Mesendoderm (in vitro differentiated cells): ENCODE measurements at regions not wholly inside any gene's neighbourhood (a gene's known extent, or its start where the extent isn't known, plus 50 kb on each side); places are given as distances from the start of the nearest gene placed in this dataset.

Source experiments
- DNase-seq: peaks from one replicate; pipeline ENCODE4 v3.0.0; 2013
- H2AK5ac ChIP-seq: 2 replicates; pipeline ENCODE4 v1.6.1; 2013; ENCODE audit warnings: low read length, inconsistent platforms
- H2BK120ac ChIP-seq: 2 replicates; pipeline ENCODE4 v1.6.1; 2013; ENCODE audit warnings: low read depth, mild to moderate bottlenecking, low read length, moderate library complexity, mixed read lengths
- H2BK15ac ChIP-seq: replicated peaks from 2 replicates; pipeline ENCODE4 v1.6.1; 2013; ENCODE audit warnings: low read depth, mild to moderate bottlenecking, moderate library complexity
- H2BK5ac ChIP-seq: 2 replicates; pipeline ENCODE4 v1.6.1; 2013; ENCODE audit warnings: low read length, inconsistent platforms
- H3K18ac ChIP-seq: 2 replicates; pipeline ENCODE4 v1.6.1; 2013; ENCODE audit warnings: mild to moderate bottlenecking, low read length, mixed read lengths
- H3K23ac ChIP-seq: one replicate; pipeline ENCODE4 v1.6.1; 2013; ENCODE audit warnings: low read length
- H3K27ac ChIP-seq: 2 replicates; pipeline ENCODE4 v1.5.1; 2013; ENCODE audit warnings: low read depth, mild to moderate bottlenecking, inconsistent platforms, low read length, moderate library complexity
- H3K27me3 ChIP-seq: 2 replicates; pipeline ENCODE4 v1.6.1; 2013; ENCODE audit warnings: low read length, control low read depth, mild to moderate bottlenecking, inconsistent platforms; ENCODE audit not compliant: insufficient read depth, poor library complexity
- H3K36me3 ChIP-seq: 2 replicates; pipeline ENCODE4 v1.6.1; 2013; ENCODE audit warnings: low read length, inconsistent platforms; ENCODE audit not compliant: control insufficient read depth, insufficient read depth
- H3K4ac ChIP-seq: one replicate; pipeline ENCODE4 v1.6.1; 2013; ENCODE audit warnings: low read depth, mild to moderate bottlenecking, low read length, moderate library complexity
- H3K4me1 ChIP-seq: 2 replicates; pipeline ENCODE4 v1.6.1; 2013; ENCODE audit warnings: low read depth, low read length, inconsistent platforms; ENCODE audit not compliant: control insufficient read depth
- H3K4me2 ChIP-seq: 2 replicates; pipeline ENCODE4 v1.6.1; 2013; ENCODE audit warnings: low read length
- H3K4me3 ChIP-seq: 2 replicates; pipeline ENCODE4 v1.5.1; 2013; ENCODE audit warnings: mild to moderate bottlenecking, low read length
- H3K56ac ChIP-seq: one replicate; pipeline ENCODE4 v1.6.1; 2013; ENCODE audit warnings: low read length
- H3K79me1 ChIP-seq: 2 replicates; pipeline ENCODE4 v1.6.1; 2013; ENCODE audit warnings: low read length, inconsistent platforms
- H3K79me2 ChIP-seq: 2 replicates; pipeline ENCODE4 v1.6.1; 2013; ENCODE audit warnings: mild to moderate bottlenecking, low read length; ENCODE audit not compliant: control insufficient read depth, insufficient read depth
- H3K9ac ChIP-seq: 2 replicates; pipeline ENCODE4 v1.6.1; 2013; ENCODE audit warnings: low read length, inconsistent platforms
- H4K5ac ChIP-seq: one replicate; pipeline ENCODE4 v1.6.1; 2013; ENCODE audit warnings: low read length
- H4K8ac ChIP-seq: one replicate; pipeline ENCODE4 v1.6.1; 2013; ENCODE audit warnings: low read depth, mild to moderate bottlenecking, control low read depth, low read length, moderate library complexity
- WGBS: extraction: QIAGEN DNeasy Blood & Tissue Kit; methylation state at CpG from one replicate; pipeline ENCODE4 v1.1.7; 2013; ENCODE audit warnings: low lambda C conversion rate, missing lambda C conversion rate; ENCODE audit not compliant: insufficient coverage; ENCODE audit errors: extremely low coverage; 5-methylcytosine and 5-hydroxymethylcytosine counted together

GRCh38 chr10:62585211-62585775 lies 211.1 kb downstream of the ZNF365 start:
- Histone ChIP-seq H3K4me3 (no peak overlapping the region), H4K8ac (no peak overlapping the region), H3K4me1 (no peaks in the 10 kb centered on the region), H4K5ac (no peak overlapping the region), H3K9ac (no peak overlapping the region), H3K27me3 (no peaks in the 10 kb centered on the region), H3K79me1 (no peaks in the 10 kb centered on the region), H3K4me2 (no peak overlapping the region), H3K23ac (no peak overlapping the region), H3K56ac (no peak overlapping the region), H3K36me3 (no peaks in the 10 kb centered on the region), H3K79me2 (no peaks in the 10 kb centered on the region), H2BK5ac (no peak overlapping the region), H3K27ac (no peak overlapping the region), H2BK15ac (no peak overlapping the region), H2BK120ac (no peak overlapping the region), H3K18ac (no peak overlapping the region), H3K4ac (no peak overlapping the region), H2AK5ac (no peak overlapping the region)
- no peak for DNase-seq
- WGBS = no CpG with 5 or more reads among the region's 6 CpGs

DNA sequence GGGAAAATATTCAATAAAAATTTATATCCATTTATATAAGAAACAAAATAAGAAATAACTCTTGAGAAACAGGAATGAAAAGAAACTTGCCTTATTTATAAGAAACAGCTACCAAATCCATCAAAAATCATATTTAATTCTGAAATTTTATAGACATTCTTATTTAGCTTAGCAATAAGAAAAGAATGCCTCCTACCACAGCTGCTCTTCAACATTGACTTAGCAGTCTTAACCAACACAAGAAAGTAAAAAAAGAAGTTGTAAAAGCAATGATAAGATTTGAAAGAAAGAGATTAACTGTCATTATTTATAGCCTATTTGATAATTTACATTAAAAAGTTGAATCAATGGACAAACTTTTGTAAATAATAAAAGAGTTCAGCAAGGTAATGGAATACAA lies 212.8 kb downstream of the ZNF365 start:
- Histone ChIP-seq H2BK15ac (no peak overlapping the region), H3K79me2 (no peaks in the 10 kb centered on the region), H3K56ac (no peak overlapping the region)

DNA sequence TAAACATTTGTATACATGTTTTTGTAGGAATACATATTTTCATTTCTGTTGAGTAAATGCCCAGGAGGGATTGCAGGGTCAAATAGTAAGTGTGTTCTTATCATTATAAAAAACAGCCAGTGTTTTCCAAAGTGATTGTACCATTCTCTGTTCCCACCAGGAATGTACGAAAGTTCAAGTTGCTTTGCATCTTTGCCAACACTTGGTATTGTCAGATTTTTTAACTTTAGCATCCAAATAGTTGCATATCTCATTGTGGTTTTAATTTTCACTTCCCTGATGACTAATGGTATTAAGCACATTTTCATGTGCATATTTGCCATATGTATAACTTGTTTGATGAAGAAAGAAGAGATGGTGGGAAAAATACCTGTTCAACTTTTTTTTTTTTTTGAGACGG lies 213.9 kb downstream of the ZNF365 start:
- H2BK5ac ChIP-seq = no peak overlapping the region
- H3K9ac ChIP-seq = no peak overlapping the region
- no peaks in the 10 kb centered on the region for H3K4me1 ChIP-seq
- no peak overlapping the region for H3K27ac ChIP-seq
- no peak for DNase-seq
- H2AK5ac ChIP-seq = no peak overlapping the region
- no peaks in the 10 kb centered on the region for H3K79me1 ChIP-seq
- no peak overlapping the region for H3K23ac ChIP-seq
- H4K5ac ChIP-seq = no peak overlapping the region
- H3K18ac ChIP-seq = no peak overlapping the region
- no peak overlapping the region for H3K4me3 ChIP-seq
- H3K79me2 ChIP-seq = no peaks in the 10 kb centered on the region
- H4K8ac ChIP-seq = no peak overlapping the region
- no peak overlapping the region for H2BK120ac ChIP-seq
- H3K27me3 ChIP-seq = no peaks in the 10 kb centered on the region
- H3K36me3 ChIP-seq = no peaks in the 10 kb centered on the region
- H3K4me2 ChIP-seq = no peak overlapping the region
- H3K56ac ChIP-seq = no peak overlapping the region
- H2BK15ac ChIP-seq = no peak overlapping the region
- no peak overlapping the region for H3K4ac ChIP-seq
- no CpG with 5 or more reads among the region's 2 CpGs for WGBS

More for the DNA sequence above, 212.8 kb downstream of the ZNF365 start:
- Histone ChIP-seq H2AK5ac (no peak overlapping the region), H3K36me3 (no peaks in the 10 kb centered on the region), H3K4ac (no peak overlapping the region), H2BK5ac (no peak overlapping the region), H4K8ac (no peak overlapping the region), H3K4me1 (no peaks in the 10 kb centered on the region), H3K23ac (no peak overlapping the region), H3K18ac (no peak overlapping the region), H3K4me2 (no peak overlapping the region), H2BK120ac (no peak overlapping the region), H3K27me3 (no peaks in the 10 kb centered on the region), H4K5ac (no peak overlapping the region), H3K79me1 (no peaks in the 10 kb centered on the region), H3K4me3 (no peak overlapping the region), H3K27ac (no peak overlapping the region), H3K9ac (no peak overlapping the region)
- DNase-seq = no peak

- H3K23ac ChIP-seq = no peak overlapping the region
- DNase-seq = no peak
- no peaks in the 10 kb centered on the region for H3K79me2 ChIP-seq
- no peak overlapping the region for H4K5ac ChIP-seq
- no peak overlapping the region for H4K8ac ChIP-seq
- no peak overlapping the region for H2BK120ac ChIP-seq
- no peak overlapping the region for H3K4me2 ChIP-seq
- no peak overlapping the region for H3K27ac ChIP-seq
- H3K4ac ChIP-seq = no peak overlapping the region
- no peak overlapping the region for H2BK15ac ChIP-seq
- H2BK5ac ChIP-seq = no peak overlapping the region
- H3K79me1 ChIP-seq = no peaks in the 10 kb centered on the region
- no peak overlapping the region for H3K4me3 ChIP-seq
- no peak overlapping the region for H3K56ac ChIP-seq
- H3K9ac ChIP-seq = no peak overlapping the region
- H2AK5ac ChIP-seq = no peak overlapping the region
- WGBS = no CpG with 5 or more reads among the region's 2 CpGs
- H3K18ac ChIP-seq = no peak overlapping the region
- no peaks in the 10 kb centered on the region for H3K4me1 ChIP-seq
- no peaks in the 10 kb centered on the region for H3K36me3 ChIP-seq
- no peaks in the 10 kb centered on the region for H3K27me3 ChIP-seq
These were observed 214.8 kb upstream of the ADO start for GRCh38 chr10:62589689-62590088.

GRCh38 chr10:62590306-62590705 lies 214.2 kb upstream of the ADO start:
- no peaks in the 10 kb centered on the region for H3K79me2 ChIP-seq
- H2BK5ac ChIP-seq = no peak overlapping the region
- no peak overlapping the region for H3K4me3 ChIP-seq
- no peak overlapping the region for H4K8ac ChIP-seq
- no peak overlapping the region for H3K18ac ChIP-seq
- H3K4ac ChIP-seq = no peak overlapping the region
- H3K36me3 ChIP-seq = no peaks in the 10 kb centered on the region
- no peaks in the 10 kb centered on the region for H3K27me3 ChIP-seq
- no peaks in the 10 kb centered on the region for H3K79me1 ChIP-seq
- H3K4me2 ChIP-seq = no peak overlapping the region
- no CpG with 5 or more reads among the region's 3 CpGs for WGBS
- no peak overlapping the region for H3K56ac ChIP-seq
- H2BK120ac ChIP-seq = no peak overlapping the region
- no peak overlapping the region for H2AK5ac ChIP-seq
- no peak overlapping the region for H3K9ac ChIP-seq
- no peaks in the 10 kb centered on the region for H3K4me1 ChIP-seq
- DNase-seq = no peak
- H3K23ac ChIP-seq = no peak overlapping the region
- H3K27ac ChIP-seq = no peak overlapping the region
- no peak overlapping the region for H2BK15ac ChIP-seq
- H4K5ac ChIP-seq = no peak overlapping the region

GRCh38 chr10:62594093-62594520 lies 210.4 kb upstream of the ADO start:
- no CpG with 5 or more reads among the region's 3 CpGs for WGBS

More at GRCh38 chr10:62594093-62594520, 210.4 kb upstream of the ADO start:
- no peaks in the 10 kb centered on the region for H3K79me2 ChIP-seq
- H3K56ac ChIP-seq = no peak overlapping the region
- H3K27ac ChIP-seq = no peak overlapping the region
- peak; percentile 74 for DNase-seq
- H2BK120ac ChIP-seq = no peak overlapping the region
- H3K36me3 ChIP-seq = no peaks in the 10 kb centered on the region
- no peak overlapping the region for H3K4me3 ChIP-seq
- H3K23ac ChIP-seq = no peak overlapping the region
- H3K27me3 ChIP-seq = no peaks in the 10 kb centered on the region
- no peak overlapping the region for H4K5ac ChIP-seq
- H3K18ac ChIP-seq = no peak overlapping the region
- H3K79me1 ChIP-seq = no peaks in the 10 kb centered on the region
- H3K9ac ChIP-seq = no peak overlapping the region
- H4K8ac ChIP-seq = no peak overlapping the region
- H3K4me1 ChIP-seq = no peaks in the 10 kb centered on the region
- no peak overlapping the region for H2BK15ac ChIP-seq
- H3K4me2 ChIP-seq = no peak overlapping the region
- no peak overlapping the region for H3K4ac ChIP-seq
- H2BK5ac ChIP-seq = no peak overlapping the region
- H2AK5ac ChIP-seq = no peak overlapping the region
